Muscle layer of duodenum (tissue), 2 donors: ENCODE measurements at regions not wholly inside any gene's neighbourhood (a gene's known extent, or its start where the extent isn't known, plus 50 kb on each side); places are given as distances from the start of the nearest gene placed in this dataset.

ENCODE experiments used
- H3K27ac ChIP-seq: one replicate; pipeline ENCODE4 v1.7.0; 2013; ENCODE audit warnings: mild to moderate bottlenecking, low read length
- H3K27me3 ChIP-seq: one replicate; pipeline ENCODE4 v1.7.0; 2013; ENCODE audit warnings: low read depth, mild to moderate bottlenecking, control low read depth, low read length
- H3K36me3 ChIP-seq, 2 donors: one replicate each; pipeline ENCODE4 v1.7.0; 2013; ENCODE audit warnings: low read length in 2 of 2, control low read depth in 1 of 2, mild to moderate bottlenecking in 1 of 2; ENCODE audit not compliant: insufficient read depth in 2 of 2, control insufficient read depth in 1 of 2
- H3K4me1 ChIP-seq, 2 donors: one replicate each; pipeline ENCODE4 v1.7.0; 2013; ENCODE audit warnings: low read length in 2 of 2, mild to moderate bottlenecking in 2 of 2, control low read depth in 1 of 2, moderate library complexity in 1 of 2; ENCODE audit not compliant: insufficient read depth in 2 of 2, control insufficient read depth in 1 of 2
- H3K4me3 ChIP-seq, 2 donors: one replicate each; pipeline ENCODE4 v1.7.0; 2013; ENCODE audit warnings: low read length in 2 of 2, low read depth in 1 of 2, mild to moderate bottlenecking in 1 of 2
- H3K9me3 ChIP-seq, 2 donors: one replicate each; pipeline ENCODE4 v1.7.0; 2013; ENCODE audit warnings: low read length in 2 of 2, control low read depth in 1 of 2, mild to moderate bottlenecking in 1 of 2; ENCODE audit not compliant: control insufficient read depth in 1 of 2
- donor health status: healthy.

- H3K27me3 ChIP-seq, result no peaks in the 10 kb centered on the region
- H3K4me1 ChIP-seq, result no peaks in the 10 kb centered on the region
- H3K36me3 ChIP-seq, result no peaks in the 10 kb centered on the region
- H3K9me3 ChIP-seq, result no peaks in the 10 kb centered on the region
- H3K4me3 ChIP-seq, result no peak overlapping the region
- H3K27ac ChIP-seq, result no peak overlapping the region
These were observed 111.7 kb upstream of the RFLNA start for GRCh38 chr12:124183172-124183571.

- no peak overlapping the region for H3K4me3 ChIP-seq
- H3K4me1 ChIP-seq, result peaks cover 0 to 8% of the 10 kb centered on the region in 2 donors
These were observed 110.4 kb upstream of the RFLNA start for GRCh38 chr12:124184456-124184855.

GRCh38 chr12:124185971-124186686, 108.8 kb upstream of the RFLNA start:
- H3K9me3 ChIP-seq, result no peaks in the 10 kb centered on the region
- peaks cover 0 to 8% of the 10 kb centered on the region in 2 donors for H3K4me1 ChIP-seq
- H3K4me3 ChIP-seq, result no peak overlapping the region
- H3K27ac ChIP-seq, result no peak overlapping the region
- H3K36me3 ChIP-seq, result no peaks in the 10 kb centered on the region
- H3K27me3 ChIP-seq, result no peaks in the 10 kb centered on the region

More at GRCh38 chr12:124184456-124184855, 110.4 kb upstream of the RFLNA start:
- no peak overlapping the region for H3K27ac ChIP-seq
- H3K9me3 ChIP-seq, result no peaks in the 10 kb centered on the region
- no peaks in the 10 kb centered on the region for H3K27me3 ChIP-seq
- H3K36me3 ChIP-seq, result no peaks in the 10 kb centered on the region

DNA sequence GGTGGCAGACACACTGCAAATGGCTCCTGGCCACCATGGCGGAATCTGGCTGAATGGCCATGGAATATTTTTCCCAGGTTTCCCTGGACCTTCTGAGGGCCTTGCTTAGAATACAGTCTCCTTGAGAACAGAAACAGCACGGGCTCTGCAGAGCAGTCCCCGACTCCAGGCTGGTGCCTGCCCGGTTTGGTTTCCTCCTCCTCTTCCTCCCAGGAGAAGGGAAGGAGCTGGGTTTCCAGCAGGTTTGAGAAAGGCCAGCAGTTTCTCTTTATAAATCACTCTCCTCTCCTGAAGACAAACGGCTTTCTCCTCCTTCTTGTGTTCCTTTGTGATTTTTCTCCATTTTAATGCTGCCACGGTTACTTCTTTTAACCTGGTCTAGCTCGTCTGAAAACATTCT, 106.8 kb upstream of the RFLNA start:
- H3K9me3 ChIP-seq, result no peaks in the 10 kb centered on the region
- H3K27me3 ChIP-seq, result no peaks in the 10 kb centered on the region
- H3K4me3 ChIP-seq, result no peak overlapping the region
- H3K36me3 ChIP-seq, result no peaks in the 10 kb centered on the region
- peaks cover 0 to 8% of the 10 kb centered on the region in 2 donors for H3K4me1 ChIP-seq
- no peak overlapping the region for H3K27ac ChIP-seq

- Histone ChIP-seq H3K9me3 (no peaks in the 10 kb centered on the region), H3K36me3 (no peaks in the 10 kb centered on the region), H3K27me3 (no peaks in the 10 kb centered on the region), H3K4me1 (peaks cover 0 to 8% of the 10 kb centered on the region in 2 donors), H3K27ac (no peak overlapping the region), H3K4me3 (no peak overlapping the region)
These were observed 106.1 kb upstream of the RFLNA start for GRCh38 chr12:124188561-124189405.

- H3K9me3 ChIP-seq, result no peaks in the 10 kb centered on the region
- H3K36me3 ChIP-seq, result no peaks in the 10 kb centered on the region
- H3K4me1 ChIP-seq, result peaks cover 0 to 8% of the 10 kb centered on the region in 2 donors
- no peak overlapping the region for H3K27ac ChIP-seq
- H3K4me3 ChIP-seq, result no peak overlapping the region
- no peaks in the 10 kb centered on the region for H3K27me3 ChIP-seq
These were observed 104.4 kb upstream of the RFLNA start for GRCh38 chr12:124190312-124191023.

DNA sequence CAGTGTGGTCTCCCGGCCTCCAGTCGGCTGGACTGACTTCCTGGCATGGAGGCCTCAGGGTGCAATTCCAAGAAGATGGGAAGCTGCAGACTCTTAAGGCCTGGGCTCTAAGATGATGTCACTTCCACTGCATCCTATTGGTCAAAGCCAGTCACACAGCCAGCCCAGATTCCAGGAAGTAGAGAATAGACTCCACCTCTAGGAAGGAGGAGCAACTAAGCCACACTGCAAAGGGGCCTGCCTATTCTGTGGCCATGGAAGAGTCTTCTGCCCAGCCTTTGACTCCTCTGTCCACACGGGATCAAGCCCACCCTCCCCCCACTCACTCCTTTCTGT, 103.9 kb upstream of the RFLNA start:
- no peaks in the 10 kb centered on the region for H3K27me3 ChIP-seq
- H3K27ac ChIP-seq, result no peak overlapping the region
- no peak overlapping the region for H3K4me3 ChIP-seq
- H3K4me1 ChIP-seq, result peaks cover 0 to 8% of the 10 kb centered on the region in 2 donors
- no peaks in the 10 kb centered on the region for H3K9me3 ChIP-seq
- no peaks in the 10 kb centered on the region for H3K36me3 ChIP-seq

- Histone ChIP-seq H3K9me3 (peaks cover 0 to 4% of the 10 kb centered on the region in 2 donors), H3K4me1 (peaks cover 0 to 8% of the 10 kb centered on the region in 2 donors), H3K4me3 (no peak overlapping the region), H3K36me3 (no peaks in the 10 kb centered on the region), H3K27me3 (no peaks in the 10 kb centered on the region), H3K27ac (no peak overlapping the region)
These were observed 102.9 kb upstream of the RFLNA start for GRCh38 chr12:124191966-124192365.

DNA sequence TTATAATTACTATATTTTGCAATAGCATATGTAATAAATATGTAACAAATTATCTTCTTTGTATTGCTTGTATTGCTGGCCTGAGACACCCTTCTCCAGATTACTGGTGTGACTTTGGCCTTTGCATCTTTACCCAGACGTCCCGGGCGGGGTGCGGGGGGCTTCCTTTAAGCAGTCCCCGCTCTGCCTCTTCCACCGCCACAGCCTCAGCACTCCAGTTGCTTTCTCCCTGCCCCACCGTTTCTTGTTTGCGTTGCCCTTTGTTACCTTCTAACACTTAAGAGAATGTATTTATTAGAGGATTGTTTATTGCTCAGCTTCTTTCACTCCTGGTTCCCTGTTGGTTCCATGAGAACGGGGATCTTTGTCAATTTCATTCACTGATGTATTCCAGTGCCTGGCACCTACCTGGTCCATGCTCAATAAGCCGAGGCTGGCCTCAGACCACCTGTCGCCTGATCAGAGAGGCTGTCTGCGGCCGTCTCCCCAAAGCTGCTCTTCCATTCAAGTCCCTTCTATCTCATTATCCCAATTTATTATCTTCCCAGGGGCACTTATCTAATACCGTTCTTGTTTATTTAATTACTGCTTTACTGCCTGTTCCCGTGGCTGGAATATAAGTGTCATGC, 100.5 kb upstream of the RFLNA start:
- no peak overlapping the region for H3K4me3 ChIP-seq
- no peaks in the 10 kb centered on the region for H3K27me3 ChIP-seq
- H3K4me1 ChIP-seq, result peaks cover 0 to under 1% of the 10 kb centered on the region in 2 donors
- no peak overlapping the region for H3K27ac ChIP-seq
- peaks cover 5 to 10% of the 10 kb centered on the region in 2 donors for H3K9me3 ChIP-seq
- H3K36me3 ChIP-seq, result no peaks in the 10 kb centered on the region

- no peak overlapping the region for H3K27ac ChIP-seq
- no peaks in the 10 kb centered on the region for H3K36me3 ChIP-seq
- H3K4me1 ChIP-seq, result no peaks in the 10 kb centered on the region
- peaks cover 5 to 10% of the 10 kb centered on the region in 2 donors for H3K9me3 ChIP-seq
- H3K27me3 ChIP-seq, result no peaks in the 10 kb centered on the region
- H3K4me3 ChIP-seq, result no peak overlapping the region
These were observed 99.9 kb upstream of the RFLNA start for GRCh38 chr12:124194893-124195566.
